LNCaP clone FGC (cell line): ENCODE measurements at regions not wholly inside any gene's neighbourhood (a gene's known extent, or its start where the extent isn't known, plus 50 kb on each side); places are given as distances from the start of the nearest gene placed in this dataset.

Source experiments
- DNase-seq: peaks from one replicate; pipeline ENCODE4 v3.0.0-alpha.2; 2011; ENCODE audit warnings: low read depth
- H3K4me3 ChIP-seq: 2 replicates; pipeline ENCODE4 v1.5.1; 2011; ENCODE audit warnings: mild to moderate bottlenecking, low read depth, low read length, control low read depth
- TF ChIP-seq, protein P1 (sequence below): IDR thresholded peaks from 2 replicates; pipeline ENCODE4 v1.5.1; 2012; ENCODE audit warnings: mild to moderate bottlenecking; ENCODE audit not compliant: control insufficient read depth, insufficient read depth; ENCODE audit errors: extremely low read depth

DNA sequence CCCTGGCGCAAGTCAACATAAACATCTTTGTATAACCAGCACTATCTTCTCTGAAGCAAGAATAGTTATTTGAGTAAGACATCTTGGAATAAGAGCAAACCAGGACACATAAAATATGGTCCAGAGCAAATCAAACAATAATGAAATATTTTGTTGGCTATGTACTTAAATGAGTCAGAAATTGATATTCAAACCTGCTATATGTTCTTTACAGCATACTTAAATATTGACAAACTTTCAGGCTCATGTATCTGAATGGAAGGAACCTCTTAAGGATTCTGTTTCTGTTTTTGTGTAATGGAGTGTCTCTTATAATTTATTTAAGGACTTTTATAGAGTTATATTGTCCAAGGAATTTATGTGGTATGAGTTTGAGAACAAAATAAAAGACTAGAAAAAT, 747.3 kb downstream of the EFNA5 start:
- peak; percentile 50 for DNase-seq
- TF ChIP-seq, protein P1, sequence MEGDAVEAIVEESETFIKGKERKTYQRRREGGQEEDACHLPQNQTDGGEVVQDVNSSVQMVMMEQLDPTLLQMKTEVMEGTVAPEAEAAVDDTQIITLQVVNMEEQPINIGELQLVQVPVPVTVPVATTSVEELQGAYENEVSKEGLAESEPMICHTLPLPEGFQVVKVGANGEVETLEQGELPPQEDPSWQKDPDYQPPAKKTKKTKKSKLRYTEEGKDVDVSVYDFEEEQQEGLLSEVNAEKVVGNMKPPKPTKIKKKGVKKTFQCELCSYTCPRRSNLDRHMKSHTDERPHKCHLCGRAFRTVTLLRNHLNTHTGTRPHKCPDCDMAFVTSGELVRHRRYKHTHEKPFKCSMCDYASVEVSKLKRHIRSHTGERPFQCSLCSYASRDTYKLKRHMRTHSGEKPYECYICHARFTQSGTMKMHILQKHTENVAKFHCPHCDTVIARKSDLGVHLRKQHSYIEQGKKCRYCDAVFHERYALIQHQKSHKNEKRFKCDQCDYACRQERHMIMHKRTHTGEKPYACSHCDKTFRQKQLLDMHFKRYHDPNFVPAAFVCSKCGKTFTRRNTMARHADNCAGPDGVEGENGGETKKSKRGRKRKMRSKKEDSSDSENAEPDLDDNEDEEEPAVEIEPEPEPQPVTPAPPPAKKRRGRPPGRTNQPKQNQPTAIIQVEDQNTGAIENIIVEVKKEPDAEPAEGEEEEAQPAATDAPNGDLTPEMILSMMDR = no peak
- H3K4me3 ChIP-seq = no peak overlapping the region

DNA sequence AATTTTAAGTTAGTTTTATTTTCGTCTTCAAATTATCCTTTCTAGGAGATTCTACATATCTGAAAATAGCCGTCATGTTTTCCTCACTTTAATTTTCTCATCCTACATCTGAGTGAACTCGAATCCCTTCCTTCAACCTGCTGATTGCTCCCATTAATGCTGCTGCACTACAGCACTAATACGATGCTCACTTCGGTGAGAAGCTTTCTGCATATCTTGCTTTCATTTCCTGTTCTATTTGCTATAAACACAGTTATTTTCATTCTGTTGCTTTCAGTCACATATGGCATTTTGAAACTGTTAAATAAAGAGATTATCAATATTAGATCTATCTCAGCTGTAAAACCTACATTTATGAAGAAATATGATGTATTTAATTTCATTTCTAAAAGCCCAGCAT, 749.2 kb downstream of the EFNA5 start:
- TF ChIP-seq, protein P1 = no peak
- no peak overlapping the region for H3K4me3 ChIP-seq
- no peak for DNase-seq

DNA sequence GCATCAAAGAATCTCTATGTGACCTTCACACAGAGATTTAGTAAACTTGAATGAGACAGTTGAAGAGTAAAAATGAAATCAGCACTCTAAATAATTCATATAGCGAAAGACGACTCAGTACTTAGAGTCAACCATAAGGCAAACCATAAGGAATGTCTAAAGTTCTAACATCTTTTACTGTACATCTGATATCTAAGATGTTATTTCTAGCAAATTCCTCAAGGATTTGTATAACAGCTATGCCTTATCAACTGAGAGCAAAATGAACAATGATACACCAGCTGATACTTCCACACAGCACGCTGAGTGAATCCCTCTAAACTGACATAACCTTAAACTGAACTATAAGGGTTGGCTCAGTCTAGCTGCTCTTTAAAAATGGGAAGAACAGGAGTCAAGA, 760.3 kb downstream of the EFNA5 start:
- no peak overlapping the region for H3K4me3 ChIP-seq
- no peak for DNase-seq
- TF ChIP-seq, protein P1 = no peak

DNA sequence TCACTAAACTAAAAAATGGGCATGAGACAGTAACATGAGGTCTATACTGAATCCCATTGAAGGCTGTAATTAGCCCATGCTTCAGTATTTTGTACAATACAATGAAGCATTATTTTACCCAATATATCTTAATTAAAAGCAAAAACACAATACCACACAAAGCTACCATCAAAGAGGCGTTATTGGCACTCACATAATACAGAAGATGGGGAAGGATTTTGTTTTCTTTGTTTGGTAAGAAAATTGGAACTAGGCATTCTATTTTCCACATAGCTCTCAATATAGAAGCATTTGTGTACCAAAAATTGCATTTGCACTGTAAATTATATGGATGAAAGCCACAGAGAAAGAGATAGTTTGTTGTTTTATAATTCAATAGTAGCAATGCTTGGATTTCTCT, 761.0 kb downstream of the EFNA5 start:
- no peak overlapping the region for H3K4me3 ChIP-seq
- TF ChIP-seq, protein P1 = no peak
- no peak for DNase-seq

DNA sequence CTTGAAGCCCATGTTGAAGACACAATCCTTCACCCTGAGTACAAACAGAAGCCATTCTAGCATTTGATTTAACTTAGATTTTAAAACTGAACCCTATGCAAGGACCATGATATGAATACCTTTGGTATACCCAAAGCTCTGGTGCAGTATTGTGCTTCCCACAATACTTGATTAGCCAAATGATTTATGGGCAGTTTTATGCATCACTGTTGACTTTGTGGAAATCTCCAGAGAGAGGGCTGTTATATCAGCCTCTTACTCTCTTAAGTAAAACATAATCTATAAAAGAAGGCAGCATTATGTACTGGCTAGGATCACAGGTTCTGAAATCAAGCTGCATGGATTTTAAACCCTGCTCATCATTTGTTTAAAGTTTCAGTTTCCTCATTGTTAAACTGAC, 762.8 kb downstream of the EFNA5 start:
- H3K4me3 ChIP-seq = no peak overlapping the region
- TF ChIP-seq, protein P1 = no peak
- DNase-seq = no peak

DNA sequence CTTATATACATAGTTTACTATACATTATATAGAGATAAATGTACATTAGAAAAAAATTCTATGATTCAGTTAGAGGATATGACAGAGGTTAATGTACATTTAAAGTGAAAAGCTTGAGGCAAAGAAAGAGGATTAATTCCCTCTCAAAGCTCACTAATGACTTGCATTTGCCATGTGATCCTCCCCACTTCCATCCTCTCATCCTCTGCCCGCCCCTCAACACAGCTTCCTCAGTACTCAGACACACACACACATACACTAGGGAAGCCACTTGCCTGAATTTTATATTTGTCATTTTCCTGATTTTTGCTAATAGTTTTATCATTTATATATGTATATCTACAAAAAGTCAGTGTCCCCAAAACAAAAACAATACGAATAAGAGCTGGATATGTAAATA, 764.5 kb downstream of the EFNA5 start:
- TF ChIP-seq, protein P1 = no peak
- no peak for DNase-seq

DNA sequence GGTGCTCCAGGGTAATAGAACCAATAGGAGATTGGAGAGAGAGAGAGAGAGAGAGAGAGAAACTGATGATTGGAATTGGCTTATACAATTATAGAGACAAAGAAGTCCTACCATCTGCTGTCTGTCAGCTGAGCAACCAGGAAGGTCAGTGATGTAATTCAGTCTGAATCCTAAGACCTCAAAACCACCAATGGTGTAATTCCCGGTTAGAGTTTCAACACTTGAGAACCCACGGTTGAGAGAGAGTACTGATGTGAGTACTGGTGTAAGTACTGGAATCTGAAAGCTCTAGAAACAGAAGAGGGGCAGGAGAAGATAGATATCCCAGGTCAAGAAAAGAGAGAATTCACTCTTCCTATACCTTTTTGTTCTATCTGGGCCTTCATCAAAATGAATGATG, 775.8 kb downstream of the EFNA5 start:
- H3K4me3 ChIP-seq = no peak overlapping the region
- TF ChIP-seq, protein P1 = no peak
- DNase-seq = no peak

More for the DNA sequence above, 764.5 kb downstream of the EFNA5 start:
- H3K4me3 ChIP-seq = no peak overlapping the region
